T-helper 17 cell (primary cell): ENCODE measurements at regions not wholly inside any gene's neighbourhood (a gene's known extent, or its start where the extent isn't known, plus 50 kb on each side); places are given as distances from the start of the nearest gene placed in this dataset.
A peak's percentile ranks its signal among the peaks of the same experiment; 100 is the strongest.

ENCODE experiments used
- ATAC-seq: fragments of 150-1000 bp; cut with Tn5 transposase; 2 replicates; pipeline ENCODE4 v1.10.0; 2021; ENCODE audit warnings: mild to moderate bottlenecking, moderate library complexity
- DNase-seq, 3 donors: peaks; one replicate each; pipeline versions ENCODE4 v3.0.0 to v3.0.0-alpha.2; 2020 to 2021
- H3K9me3 ChIP-seq: one replicate; pipeline ENCODE4 v1.7.0; 2013; ENCODE audit warnings: low read length, mild to moderate bottlenecking; ENCODE audit not compliant: control insufficient read depth, poor library complexity, severe bottlenecking
- H3K27ac Mint-ChIP-seq: one replicate; pipeline ENCODE4 v1.8.0; 2022; ENCODE audit warnings: mild to moderate bottlenecking, moderate library complexity, mixed read lengths
- H3K27me3 Mint-ChIP-seq: one replicate; pipeline ENCODE4 v1.8.0; 2022; ENCODE audit warnings: mixed read lengths
- H3K36me3 Mint-ChIP-seq: one replicate; pipeline ENCODE4 v1.8.0; 2022; ENCODE audit warnings: low read depth, mixed read lengths
- H3K4me1 Mint-ChIP-seq: one replicate; pipeline ENCODE4 v1.8.0; 2022; ENCODE audit warnings: mild to moderate bottlenecking, mixed read lengths
- H3K4me3 Mint-ChIP-seq: one replicate; pipeline ENCODE4 v1.8.0; 2022; ENCODE audit warnings: mild to moderate bottlenecking, moderate library complexity, mixed read lengths

GRCh38 chr11:26263769-26264168 is 68.2 kb upstream of the ANO3 start:
- DNase-seq (no peak), ATAC-seq (no peak)
- H3K9me3 ChIP-seq = no peaks in the 10 kb centered on the region
- Mint-ChIP-seq H3K4me1 (no peaks in the 10 kb centered on the region), H3K27me3 (peaks cover under 1% of the 10 kb centered on the region), H3K4me3 (no peak overlapping the region), H3K27ac (no peak overlapping the region), H3K36me3 (no peaks in the 10 kb centered on the region)

- no peaks in the 10 kb centered on the region for H3K9me3 ChIP-seq
- H3K4me1 Mint-ChIP-seq = no peaks in the 10 kb centered on the region
- peaks cover 5% of the 10 kb centered on the region for H3K27me3 Mint-ChIP-seq
- no peak for ATAC-seq
- H3K27ac Mint-ChIP-seq = no peak overlapping the region
- H3K4me3 Mint-ChIP-seq = no peak overlapping the region
- DNase-seq = no peak
- H3K36me3 Mint-ChIP-seq = no peaks in the 10 kb centered on the region
These were observed 67.7 kb upstream of the ANO3 start for GRCh38 chr11:26264266-26264665.

GRCh38 chr11:26268980-26269660 is 62.8 kb upstream of the ANO3 start:
- Mint-ChIP-seq H3K36me3 (no peaks in the 10 kb centered on the region), H3K4me1 (peaks cover 2% of the 10 kb centered on the region), H3K4me3 (no peak overlapping the region), H3K27me3 (peaks cover 26% of the 10 kb centered on the region), H3K27ac (no peak overlapping the region)
- ATAC-seq (no peak), DNase-seq (no peak)
- no peaks in the 10 kb centered on the region for H3K9me3 ChIP-seq

- no peak for DNase-seq
- ATAC-seq = no peak
- H3K27me3 Mint-ChIP-seq = peaks cover 28% of the 10 kb centered on the region
- no peak overlapping the region for H3K27ac Mint-ChIP-seq
- H3K4me1 Mint-ChIP-seq = peaks cover 4% of the 10 kb centered on the region
- H3K9me3 ChIP-seq = no peaks in the 10 kb centered on the region
- no peak overlapping the region for H3K4me3 Mint-ChIP-seq
- no peaks in the 10 kb centered on the region for H3K36me3 Mint-ChIP-seq
These were observed 60.3 kb upstream of the ANO3 start for GRCh38 chr11:26271666-26272065.

- DNase-seq = peak in 1 of 3 donors; percentile 16
- H3K27me3 Mint-ChIP-seq = peaks cover 36% of the 10 kb centered on the region
- no peak overlapping the region for H3K27ac Mint-ChIP-seq
- peaks cover 3% of the 10 kb centered on the region for H3K4me1 Mint-ChIP-seq
- H3K4me3 Mint-ChIP-seq = no peak overlapping the region
- ATAC-seq = peak; percentile 70
- no peaks in the 10 kb centered on the region for H3K9me3 ChIP-seq
- H3K36me3 Mint-ChIP-seq = no peaks in the 10 kb centered on the region
These were observed 55.0 kb upstream of the ANO3 start for GRCh38 chr11:26276798-26277424.

- ATAC-seq (no peak), DNase-seq (no peak)
- Mint-ChIP-seq H3K36me3 (no peaks in the 10 kb centered on the region), H3K4me3 (no peak overlapping the region), H3K27me3 (peaks cover 33% of the 10 kb centered on the region), H3K4me1 (peaks cover 3% of the 10 kb centered on the region), H3K27ac (no peak overlapping the region)
- H3K9me3 ChIP-seq = no peaks in the 10 kb centered on the region
These were observed 53.6 kb upstream of the ANO3 start for GRCh38 chr11:26278354-26278753.
